Liver (tissue), 8 donors: ENCODE measurements at regions not wholly inside any gene's neighbourhood (a gene's known extent, or its start where the extent isn't known, plus 50 kb on each side); places are given as distances from the start of the nearest gene placed in this dataset.

Experiments used
- DNase-seq: peaks from one replicate; pipeline ENCODE4 v3.0.0-alpha.2; 2017; ENCODE audit warnings: low spot score
- H3K27ac ChIP-seq, 2 donors: one replicate each; pipeline ENCODE4 v1.7.0; 2013; ENCODE audit warnings: inconsistent platforms in 2 of 2, low read length in 2 of 2, control low read depth in 1 of 2, low read depth in 1 of 2, mild to moderate bottlenecking in 1 of 2
- H3K27me3 ChIP-seq, 4 donors: one replicate each; pipeline versions ENCODE4 v1.6.1 to v1.7.0; 2013; ENCODE audit warnings: low read length in 3 of 4, inconsistent platforms in 1 of 4, mild to moderate bottlenecking in 1 of 4, moderate library complexity in 1 of 4; ENCODE audit not compliant: control insufficient read depth in 4 of 4, insufficient read depth in 4 of 4
- H3K36me3 ChIP-seq, 4 donors: one replicate each; pipeline versions ENCODE4 v1.6.1 to v1.7.0; 2013; ENCODE audit warnings: low read length in 3 of 4, mild to moderate bottlenecking in 3 of 4, low read depth in 1 of 4, moderate library complexity in 1 of 4; ENCODE audit not compliant: control insufficient read depth in 4 of 4, insufficient read depth in 3 of 4
- H3K4me1 ChIP-seq, 4 donors: one replicate each; pipeline versions ENCODE4 v1.6.1 to v1.7.0; 2013; ENCODE audit warnings: low read length in 3 of 4, mild to moderate bottlenecking in 3 of 4, moderate library complexity in 1 of 4; ENCODE audit not compliant: control insufficient read depth in 4 of 4, insufficient read depth in 4 of 4
- H3K4me3 ChIP-seq, 3 donors: one replicate each; pipeline versions ENCODE4 v1.6.1 to v1.7.0; 2013; ENCODE audit warnings: low read length in 3 of 3, control low read depth in 1 of 3, low read depth in 1 of 3, mild to moderate bottlenecking in 1 of 3
- H3K9ac ChIP-seq, 2 donors: one replicate each; pipeline ENCODE4 v1.7.0; 2013; ENCODE audit warnings: low read length in 2 of 2, mild to moderate bottlenecking in 2 of 2, moderate library complexity in 2 of 2, control low read depth in 1 of 2, low read depth in 1 of 2
- H3K9me3 ChIP-seq, 4 donors: one replicate each; pipeline versions ENCODE4 v1.6.1 to v1.7.0; 2013; ENCODE audit warnings: low read length in 3 of 4; ENCODE audit not compliant: control insufficient read depth in 4 of 4
- EGR1 ChIP-seq, 2 donors: IDR thresholded peaks; 2 replicates each; pipeline ENCODE4 v1.6.1; 2016 to 2018; ENCODE audit warnings: antibody characterized with exemption in 2 of 2, low read depth in 2 of 2
- FOXA1 ChIP-seq: IDR thresholded peaks from 2 replicates; pipeline ENCODE4 v1.6.1; 2016; ENCODE audit warnings: antibody characterized with exemption
- FOXA2 ChIP-seq: IDR thresholded peaks from 2 replicates; pipeline ENCODE4 v1.6.1; 2016; ENCODE audit warnings: antibody characterized with exemption
- HNF4A ChIP-seq, 2 donors: conservative IDR thresholded peaks; 2 replicates each; pipeline ENCODE4 v1.6.1; 2016; ENCODE audit warnings: antibody characterized with exemption in 2 of 2, mild to moderate bottlenecking in 2 of 2
- HNF4G ChIP-seq: IDR thresholded peaks from 2 replicates; pipeline ENCODE4 v1.6.1; 2016; ENCODE audit warnings: antibody characterized with exemption
- JUND ChIP-seq, 2 donors: IDR thresholded peaks; 2 replicates each; pipeline ENCODE4 v1.6.1; 2016; ENCODE audit warnings: antibody characterized with exemption in 2 of 2
- RXRA ChIP-seq, 2 donors: IDR thresholded peaks; 2 replicates each; pipeline ENCODE4 v1.6.1; 2017 to 2018; ENCODE audit warnings: antibody characterized with exemption in 2 of 2, mild to moderate bottlenecking in 1 of 2
- SP1 ChIP-seq: IDR thresholded peaks from 2 replicates; pipeline ENCODE4 v1.6.1; 2018; ENCODE audit warnings: antibody characterized with exemption, mild to moderate bottlenecking
- TAF1 ChIP-seq: conservative IDR thresholded peaks from 2 replicates; pipeline ENCODE4 v1.6.1; 2016; ENCODE audit warnings: antibody characterized with exemption, mild to moderate bottlenecking
- YY1 ChIP-seq: IDR thresholded peaks from 2 replicates; pipeline ENCODE4 v1.6.1; 2016; ENCODE audit warnings: antibody characterized with exemption, mild to moderate bottlenecking
- WGBS: extraction: QIAGEN DNeasy Blood & Tissue Kit; methylation state at CpG from one replicate; pipeline ENCODE4 v1.1.7; 2013; 5-methylcytosine and 5-hydroxymethylcytosine counted together
- TF ChIP-seq, protein P1 (sequence below): IDR thresholded peaks from 2 replicates; pipeline ENCODE4 v1.6.1; 2016; ENCODE audit warnings: antibody characterized with exemption
- TF ChIP-seq, protein P2 (sequence below): IDR thresholded peaks from 2 replicates; pipeline ENCODE4 v1.6.1; 2016; ENCODE audit warnings: antibody characterized with exemption
- TF ChIP-seq, protein P3 (sequence below): IDR thresholded peaks from 2 replicates; pipeline ENCODE4 v1.6.1; 2016; ENCODE audit warnings: antibody characterized with exemption
- TF ChIP-seq, protein P4 (sequence below): fragments of 150-350 bp; IDR thresholded peaks from 2 replicates; pipeline ENCODE4 v1.5.1; 2017; ENCODE audit warnings: improper control_type of control experiment, low read depth, low read length; ENCODE audit not compliant: missing input control
- donor health status: healthy.
- donor health status: healthy.
- donor health status: healthy.
- donor health status: healthy.
- donor health status: healthy.

DNA sequence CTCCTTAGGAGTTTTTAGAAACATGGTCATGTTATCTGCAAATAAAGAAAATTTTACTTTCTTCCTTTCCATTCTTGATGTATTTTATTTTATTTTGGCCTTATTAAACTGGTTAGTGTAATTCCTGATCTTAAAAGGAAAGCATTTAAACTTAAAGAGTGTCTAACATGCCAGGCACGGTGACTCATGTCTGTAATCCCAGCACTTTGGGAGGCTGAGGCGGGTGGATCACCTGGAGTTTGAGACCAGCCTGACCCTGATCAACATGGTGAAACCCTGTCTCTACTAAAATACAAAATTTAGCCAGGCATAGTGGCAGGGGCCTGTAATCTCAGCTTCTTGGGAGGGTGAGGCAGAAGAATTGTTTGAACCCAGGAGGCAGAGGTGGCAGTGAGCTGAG is 281.3 kb downstream of the PTTG2 start:
- Histone ChIP-seq H3K9me3 (no peaks in the 10 kb centered on the region), H3K4me1 (no peaks in the 10 kb centered on the region), H3K4me3 (no peak overlapping the region), H3K27me3 (no peaks in the 10 kb centered on the region), H3K9ac (no peak overlapping the region), H3K27ac (no peak overlapping the region), H3K36me3 (no peaks in the 10 kb centered on the region)
- 95% methylated on average over 2 of the region's 2 CpGs for WGBS
- no peak for DNase-seq
- TF ChIP-seq FOXA1, result no peak

DNA sequence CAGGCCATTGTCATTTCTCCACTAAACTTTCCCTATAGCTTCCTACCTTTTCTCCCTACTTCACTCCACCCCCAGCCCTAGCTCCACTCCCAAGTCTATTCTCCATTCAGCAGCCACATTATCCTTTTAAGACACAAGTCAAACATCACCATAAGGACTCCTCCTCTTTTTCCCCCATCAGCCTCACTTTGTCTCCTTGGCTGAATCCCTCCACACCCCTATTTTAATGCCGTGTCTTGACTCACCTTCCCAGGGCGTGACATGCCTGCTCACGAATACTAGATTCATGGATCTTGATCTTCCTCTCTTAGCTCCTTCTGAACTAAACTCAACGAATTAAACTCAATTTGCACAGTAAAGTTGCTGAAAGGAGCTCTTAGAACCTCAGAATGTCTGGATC is 281.9 kb downstream of the PTTG2 start:
- Histone ChIP-seq H3K4me3 (no peak overlapping the region), H3K36me3 (no peaks in the 10 kb centered on the region), H3K27ac (no peak overlapping the region), H3K4me1 (no peaks in the 10 kb centered on the region), H3K9me3 (no peaks in the 10 kb centered on the region), H3K9ac (no peak overlapping the region), H3K27me3 (no peaks in the 10 kb centered on the region)
- DNase-seq, result no peak
- 95% methylated on average over 4 of the region's 4 CpGs for WGBS
- TF ChIP-seq FOXA1 (no peak), RXRA (IDR thresholded peaks at IDR 0.05) (no peak), FOXA2 (no peak), HNF4A (conservative IDR thresholded peaks at IDR 0.05) (no peak), EGR1 (IDR thresholded peaks at IDR 0.05; ENCODE audit: low read depth in 2 of 2) (no peak), HNF4G (no peak), SP1 (no peak), JUND (IDR thresholded peaks at IDR 0.05) (no peak)
- TF ChIP-seq, protein P1, sequence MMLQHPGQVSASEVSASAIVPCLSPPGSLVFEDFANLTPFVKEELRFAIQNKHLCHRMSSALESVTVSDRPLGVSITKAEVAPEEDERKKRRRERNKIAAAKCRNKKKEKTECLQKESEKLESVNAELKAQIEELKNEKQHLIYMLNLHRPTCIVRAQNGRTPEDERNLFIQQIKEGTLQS, result no peak
- TF ChIP-seq, protein P2, sequence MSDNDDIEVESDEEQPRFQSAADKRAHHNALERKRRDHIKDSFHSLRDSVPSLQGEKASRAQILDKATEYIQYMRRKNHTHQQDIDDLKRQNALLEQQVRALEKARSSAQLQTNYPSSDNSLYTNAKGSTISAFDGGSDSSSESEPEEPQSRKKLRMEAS, result no peak
- TF ChIP-seq, protein P3, sequence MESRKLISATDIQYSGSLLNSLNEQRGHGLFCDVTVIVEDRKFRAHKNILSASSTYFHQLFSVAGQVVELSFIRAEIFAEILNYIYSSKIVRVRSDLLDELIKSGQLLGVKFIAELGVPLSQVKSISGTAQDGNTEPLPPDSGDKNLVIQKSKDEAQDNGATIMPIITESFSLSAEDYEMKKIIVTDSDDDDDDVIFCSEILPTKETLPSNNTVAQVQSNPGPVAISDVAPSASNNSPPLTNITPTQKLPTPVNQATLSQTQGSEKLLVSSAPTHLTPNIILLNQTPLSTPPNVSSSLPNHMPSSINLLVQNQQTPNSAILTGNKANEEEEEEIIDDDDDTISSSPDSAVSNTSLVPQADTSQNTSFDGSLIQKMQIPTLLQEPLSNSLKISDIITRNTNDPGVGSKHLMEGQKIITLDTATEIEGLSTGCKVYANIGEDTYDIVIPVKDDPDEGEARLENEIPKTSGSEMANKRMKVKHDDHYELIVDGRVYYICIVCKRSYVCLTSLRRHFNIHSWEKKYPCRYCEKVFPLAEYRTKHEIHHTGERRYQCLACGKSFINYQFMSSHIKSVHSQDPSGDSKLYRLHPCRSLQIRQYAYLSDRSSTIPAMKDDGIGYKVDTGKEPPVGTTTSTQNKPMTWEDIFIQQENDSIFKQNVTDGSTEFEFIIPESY, result no peak
- TF ChIP-seq, protein P4, sequence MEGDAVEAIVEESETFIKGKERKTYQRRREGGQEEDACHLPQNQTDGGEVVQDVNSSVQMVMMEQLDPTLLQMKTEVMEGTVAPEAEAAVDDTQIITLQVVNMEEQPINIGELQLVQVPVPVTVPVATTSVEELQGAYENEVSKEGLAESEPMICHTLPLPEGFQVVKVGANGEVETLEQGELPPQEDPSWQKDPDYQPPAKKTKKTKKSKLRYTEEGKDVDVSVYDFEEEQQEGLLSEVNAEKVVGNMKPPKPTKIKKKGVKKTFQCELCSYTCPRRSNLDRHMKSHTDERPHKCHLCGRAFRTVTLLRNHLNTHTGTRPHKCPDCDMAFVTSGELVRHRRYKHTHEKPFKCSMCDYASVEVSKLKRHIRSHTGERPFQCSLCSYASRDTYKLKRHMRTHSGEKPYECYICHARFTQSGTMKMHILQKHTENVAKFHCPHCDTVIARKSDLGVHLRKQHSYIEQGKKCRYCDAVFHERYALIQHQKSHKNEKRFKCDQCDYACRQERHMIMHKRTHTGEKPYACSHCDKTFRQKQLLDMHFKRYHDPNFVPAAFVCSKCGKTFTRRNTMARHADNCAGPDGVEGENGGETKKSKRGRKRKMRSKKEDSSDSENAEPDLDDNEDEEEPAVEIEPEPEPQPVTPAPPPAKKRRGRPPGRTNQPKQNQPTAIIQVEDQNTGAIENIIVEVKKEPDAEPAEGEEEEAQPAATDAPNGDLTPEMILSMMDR, result no peak

DNA sequence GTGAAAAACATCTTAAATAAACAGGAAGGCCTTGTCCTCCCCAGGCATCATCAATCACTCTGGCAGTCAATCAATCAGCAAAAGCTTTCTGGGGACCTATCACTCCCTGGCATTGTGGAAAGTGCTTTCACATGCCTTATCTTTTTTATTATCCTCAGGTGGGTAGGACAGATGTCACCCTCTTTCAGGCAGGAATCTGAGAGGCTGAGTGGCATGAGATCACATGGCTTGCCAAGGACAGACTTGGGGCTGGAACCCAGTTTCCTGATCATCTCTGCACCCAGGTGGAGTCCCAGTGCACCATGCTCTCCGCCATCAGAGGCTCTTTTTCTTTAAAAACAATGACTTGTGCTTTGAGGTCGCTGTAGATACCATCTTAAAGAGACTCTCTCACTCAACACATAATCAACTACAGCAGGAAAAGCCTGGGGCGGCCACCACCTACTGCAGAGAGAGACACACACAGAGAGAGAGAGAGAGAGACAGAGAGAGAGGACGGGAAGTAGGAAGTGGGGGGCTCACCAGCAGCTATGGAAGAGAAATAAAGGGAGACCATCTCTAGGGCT is 282.7 kb downstream of the PTTG2 start:
- Histone ChIP-seq H3K4me1 (no peaks in the 10 kb centered on the region), H3K36me3 (no peaks in the 10 kb centered on the region), H3K9me3 (no peaks in the 10 kb centered on the region), H3K27ac (no peak overlapping the region), H3K27me3 (no peaks in the 10 kb centered on the region), H3K9ac (no peak overlapping the region), H3K4me3 (no peak overlapping the region)
- no peak for DNase-seq
- 74% methylated on average over 4 of the region's 4 CpGs for whole genome bisulfite sequencing
- TF ChIP-seq FOXA1 (no peak), HNF4A (conservative IDR thresholded peaks at IDR 0.05) (no peak), YY1 (no peak), TAF1 (no peak)
